ENCODE measurements at regions not wholly inside any gene's neighbourhood (a gene's known extent, or its start where the extent isn't known, plus 50 kb on each side); places are given as distances from the start of the nearest gene placed in this dataset.
A peak's percentile ranks its signal among the peaks of the same experiment; 100 is the strongest.

DNA sequence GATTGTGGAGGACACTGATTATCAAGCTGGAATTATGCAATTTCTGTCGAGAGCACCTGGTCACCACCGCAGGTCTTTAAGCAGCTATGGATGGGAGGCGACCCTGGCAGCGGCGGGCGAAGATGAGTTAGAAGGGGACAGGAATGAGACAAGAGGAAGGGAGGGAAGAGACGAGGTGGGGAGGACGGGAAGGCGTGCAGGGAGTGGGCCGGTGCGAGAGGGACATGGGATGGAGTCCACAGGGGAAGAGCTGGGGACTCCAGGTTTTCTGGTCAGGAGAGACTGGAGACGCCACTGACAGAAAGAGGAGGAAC is 192.3 kb downstream of the MELK start:
- no peak overlapping the region for H3K4me3 Mint-ChIP-seq
- DNase-seq (no peak), ATAC-seq (ENCODE audit: low read depth) (no peak)
- H3K36me3 ChIP-seq (replicated peaks in 1 of 2; ENCODE audit: control extremely low read depth in 1 of 2, control insufficient read depth in 1 of 2, extremely low read depth in 1 of 2, insufficient read depth in 2 of 2, low read length in 1 of 2): no peaks in the 10 kb centered on the region
- H3K9me3 ChIP-seq (ENCODE audit: control extremely low read depth in 1 of 3, control insufficient read depth in 2 of 3, insufficient read depth in 1 of 3, low read length in 2 of 3): peaks cover 0 to 11% (median 0%) of the 10 kb centered on the region in 3 donors
- H3K27ac Mint-ChIP-seq: no peak overlapping the region
- peaks cover 23% of the 10 kb centered on the region for H3K27me3 Mint-ChIP-seq
- H3K9ac ChIP-seq (ENCODE audit: low read length): no peak overlapping the region
- peak overlapping the region; percentile 77 for H3K4me2 ChIP-seq (replicated peaks; ENCODE audit: low read depth, low read length, poor library complexity, severe bottlenecking)
- H3K27me3 ChIP-seq (replicated peaks in 1 of 4; ENCODE audit: control extremely low read depth in 1 of 4, control insufficient read depth in 3 of 4, insufficient read depth in 4 of 4, low read length in 3 of 4): peaks cover 0 to 16% (median 6%) of the 10 kb centered on the region in 4 experiments
- WGBS (ENCODE audit: insufficient coverage): 95% methylated on average over 11 of the region's 12 CpGs
- no peaks in the 10 kb centered on the region for H3K9me3 Mint-ChIP-seq (ENCODE audit: insufficient read depth)
- POLR2A ChIA-PET: interaction anchor here (1.6 kb wide), 1 partner anchor 36 kb away, joined by 4 read pairs; no protein-coding TSS in a partner anchor
- H3K4me3 ChIP-seq (ENCODE audit: control extremely low read depth in 1 of 5, extremely low read depth in 1 of 5, insufficient read depth in 1 of 5, low read depth in 2 of 5, low read length in 4 of 5): no peak overlapping the region
- no peaks in the 10 kb centered on the region for H3K4me1 Mint-ChIP-seq
- no peak for TF ChIP-seq EZH2 (IDR thresholded peaks at IDR 0.05; ENCODE audit: borderline replicate concordance, insufficient read depth, low read depth, low read length, poor library complexity, severe bottlenecking)
- TF ChIP-seq, protein P1, sequence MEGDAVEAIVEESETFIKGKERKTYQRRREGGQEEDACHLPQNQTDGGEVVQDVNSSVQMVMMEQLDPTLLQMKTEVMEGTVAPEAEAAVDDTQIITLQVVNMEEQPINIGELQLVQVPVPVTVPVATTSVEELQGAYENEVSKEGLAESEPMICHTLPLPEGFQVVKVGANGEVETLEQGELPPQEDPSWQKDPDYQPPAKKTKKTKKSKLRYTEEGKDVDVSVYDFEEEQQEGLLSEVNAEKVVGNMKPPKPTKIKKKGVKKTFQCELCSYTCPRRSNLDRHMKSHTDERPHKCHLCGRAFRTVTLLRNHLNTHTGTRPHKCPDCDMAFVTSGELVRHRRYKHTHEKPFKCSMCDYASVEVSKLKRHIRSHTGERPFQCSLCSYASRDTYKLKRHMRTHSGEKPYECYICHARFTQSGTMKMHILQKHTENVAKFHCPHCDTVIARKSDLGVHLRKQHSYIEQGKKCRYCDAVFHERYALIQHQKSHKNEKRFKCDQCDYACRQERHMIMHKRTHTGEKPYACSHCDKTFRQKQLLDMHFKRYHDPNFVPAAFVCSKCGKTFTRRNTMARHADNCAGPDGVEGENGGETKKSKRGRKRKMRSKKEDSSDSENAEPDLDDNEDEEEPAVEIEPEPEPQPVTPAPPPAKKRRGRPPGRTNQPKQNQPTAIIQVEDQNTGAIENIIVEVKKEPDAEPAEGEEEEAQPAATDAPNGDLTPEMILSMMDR (IDR thresholded peaks at IDR 0.05): no peak
- intact Hi-C loops (cut with micrococcal nuclease): no loop called here
- H2AFZ ChIP-seq (ENCODE audit: insufficient read depth, low read depth, low read length, poor library complexity, severe bottlenecking): peak overlapping the region; percentile 82
- no peak overlapping the region for H3K27ac ChIP-seq (ENCODE audit: low read length in 2 of 2)
- CTCF ChIA-PET: no interaction called here
- H4K20me1 ChIP-seq (ENCODE audit: control insufficient read depth, insufficient read depth, low read length, poor library complexity, severe bottlenecking): no peaks in the 10 kb centered on the region
- peaks cover 5 to 12% of the 10 kb centered on the region in 2 donors for H3K4me1 ChIP-seq (ENCODE audit: control insufficient read depth in 2 of 2, insufficient read depth in 2 of 2, low read length in 2 of 2)
- H3K79me2 ChIP-seq (ENCODE audit: control insufficient read depth, insufficient read depth, low read length): no peaks in the 10 kb centered on the region

DNA sequence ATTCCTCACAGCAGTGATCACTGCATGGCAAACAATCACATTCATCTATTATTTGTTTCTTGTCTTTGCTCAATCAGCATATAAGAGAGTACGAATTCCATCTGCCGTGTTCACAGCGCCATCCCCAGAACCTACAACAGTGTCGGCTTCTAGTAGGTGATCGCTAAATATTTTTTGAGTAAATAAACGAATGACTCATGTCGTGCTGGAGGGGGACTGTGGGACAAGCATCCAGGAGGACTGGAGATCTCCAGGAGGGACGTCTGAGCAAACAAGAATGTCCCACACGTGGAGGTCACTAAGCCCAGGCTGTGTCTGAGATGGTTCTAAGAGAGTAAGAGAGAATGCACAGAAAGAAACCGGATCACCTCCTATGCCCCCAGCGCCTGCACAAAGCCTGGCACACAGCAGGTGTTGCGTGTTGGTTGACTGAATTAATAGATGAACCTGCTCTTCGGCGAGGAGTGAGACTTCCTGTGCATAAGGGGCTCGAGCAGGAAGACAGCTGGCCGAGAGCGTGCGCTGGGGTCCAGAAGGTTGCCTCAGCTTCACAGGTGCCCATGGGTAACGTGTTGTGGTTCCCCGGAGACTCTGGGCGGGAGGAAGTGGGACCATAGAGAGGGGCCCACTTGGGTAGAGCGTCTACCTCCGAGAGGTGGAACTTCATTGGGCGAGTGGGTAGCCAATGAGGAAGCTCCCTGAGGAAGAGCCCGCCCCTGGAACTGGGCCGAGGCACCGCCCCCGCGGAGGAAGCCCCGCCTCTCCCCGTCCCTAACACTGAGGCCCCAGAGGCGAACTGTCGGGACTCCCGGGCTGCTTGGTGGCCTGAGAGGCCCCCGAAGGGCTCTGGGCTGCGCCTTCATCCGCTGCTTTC is 193.0 kb downstream of the MELK start:
- ChIA-PET POLR2A (interaction anchor here (0.8 to 1.6 kb wide), 3 partner anchors 34 to 810 kb away, joined by 3 to 4 read pairs (median 3); partner anchors contain the start of gene FBXO10), CTCF (interaction anchor here (1.4 kb wide), 1 partner anchor 37 kb away, joined by 4 read pairs; no protein-coding TSS in a partner anchor)
- peak; percentile 96 for DNase-seq
- Histone ChIP-seq H2AFZ (ENCODE audit: insufficient read depth, low read depth, low read length, poor library complexity, severe bottlenecking) (peak overlapping the region; percentile 82), H3K27ac (ENCODE audit: low read length in 2 of 2) (peak overlapping the region; percentile 68 to 74), H3K4me3 (ENCODE audit: control extremely low read depth in 1 of 5, extremely low read depth in 1 of 5, insufficient read depth in 1 of 5, low read depth in 2 of 5, low read length in 4 of 5) (peak overlapping the region in 4 of 5 experiments; percentile 41 to 70 (median 58)), H4K20me1 (ENCODE audit: control insufficient read depth, insufficient read depth, low read length, poor library complexity, severe bottlenecking) (no peaks in the 10 kb centered on the region), H3K27me3 (replicated peaks in 1 of 4; ENCODE audit: control extremely low read depth in 1 of 4, control insufficient read depth in 3 of 4, insufficient read depth in 4 of 4, low read length in 3 of 4) (peaks cover 0 to 9% (median 3%) of the 10 kb centered on the region in 4 experiments), H3K9ac (ENCODE audit: low read length) (peak overlapping the region; percentile 64), H3K79me2 (ENCODE audit: control insufficient read depth, insufficient read depth, low read length) (no peaks in the 10 kb centered on the region), H3K36me3 (replicated peaks in 1 of 2; ENCODE audit: control extremely low read depth in 1 of 2, control insufficient read depth in 1 of 2, extremely low read depth in 1 of 2, insufficient read depth in 2 of 2, low read length in 1 of 2) (no peaks in the 10 kb centered on the region), H3K9me3 (ENCODE audit: control extremely low read depth in 1 of 3, control insufficient read depth in 2 of 3, insufficient read depth in 1 of 3, low read length in 2 of 3) (peaks cover 0 to 8% (median 0%) of the 10 kb centered on the region in 3 donors), H3K4me2 (replicated peaks; ENCODE audit: low read depth, low read length, poor library complexity, severe bottlenecking) (peak overlapping the region; percentile 77), H3K4me1 (ENCODE audit: control insufficient read depth in 2 of 2, insufficient read depth in 2 of 2, low read length in 2 of 2) (peaks cover 5 to 12% of the 10 kb centered on the region in 2 donors)
- intact Hi-C loops (cut with micrococcal nuclease): no loop called here
- Mint-ChIP-seq H3K27me3 (peaks cover 20% of the 10 kb centered on the region), H3K9me3 (ENCODE audit: insufficient read depth) (no peaks in the 10 kb centered on the region), H3K4me3 (no peak overlapping the region), H3K4me1 (no peaks in the 10 kb centered on the region), H3K27ac (no peak overlapping the region)
- WGBS (ENCODE audit: insufficient coverage): 5% methylated on average over 32 of the region's 37 CpGs
- ATAC-seq (ENCODE audit: low read depth): peak; percentile 98
- TF ChIP-seq EZH2 (IDR thresholded peaks at IDR 0.05; ENCODE audit: borderline replicate concordance, insufficient read depth, low read depth, low read length, poor library complexity, severe bottlenecking): no peak
- TF ChIP-seq, protein P1 (IDR thresholded peaks at IDR 0.05): no peak
